HepG2 (cell line): ENCODE measurements at regions not wholly inside any gene's neighbourhood (a gene's known extent, or its start where the extent isn't known, plus 50 kb on each side); places are given as distances from the start of the nearest gene placed in this dataset.

Source experiments
- KDM5B ChIP-seq: sonication (generic); formaldehyde crosslinking; IDR thresholded peaks from 2 replicates; pipeline ENCODE4 v1.4.0; 2020; ENCODE audit warnings: missing genetic modification reagents, mild to moderate bottlenecking, borderline replicate concordance
- MAZ ChIP-seq, 2 experiments: sonication (generic) in 1 of 2; formaldehyde crosslinking in 1 of 2; IDR thresholded peaks; 2 replicates each; pipeline versions ENCODE4 v1.5.0 to v1.6.1; 2012 to 2020; ENCODE audit warnings: low read depth in 2 of 2, mild to moderate bottlenecking in 2 of 2, borderline replicate concordance in 1 of 2, improper control_type of control experiment in 1 of 2, low read length in 1 of 2, missing genetic modification reagents in 1 of 2, moderate library complexity in 1 of 2
- NFE2L1 ChIP-seq: sonication (generic); formaldehyde crosslinking; IDR thresholded peaks from 2 replicates; pipeline ENCODE4 v1.4.0; 2020; ENCODE audit warnings: missing genetic modification reagents, mild to moderate bottlenecking, borderline replicate concordance
- PITX1 ChIP-seq: sonication (generic); formaldehyde crosslinking; IDR thresholded peaks from 2 replicates; pipeline ENCODE4 v1.5.1; 2020; ENCODE audit warnings: mild to moderate bottlenecking, missing genetic modification reagents
- YY1 ChIP-seq: IDR thresholded peaks from 2 replicates; pipeline ENCODE4 v1.6.1; 2011; ENCODE audit warnings: low read length, low read depth, moderate library complexity, mild to moderate bottlenecking; ENCODE audit not compliant: insufficient read depth, insufficient replicate concordance
- ZNF234 ChIP-seq: sonication (generic); formaldehyde crosslinking; conservative IDR thresholded peaks from 2 replicates; pipeline ENCODE4 v1.5.1; 2020; ENCODE audit warnings: mild to moderate bottlenecking, missing genetic modification reagents
- TF ChIP-seq, protein P1 (sequence below): sonication (generic); formaldehyde crosslinking; IDR thresholded peaks from 2 replicates; pipeline ENCODE4 v1.8.1; 2023; ENCODE audit warnings: missing genetic modification reagents, inconsistent platforms, borderline replicate concordance
- TF ChIP-seq, protein P2 (sequence below): sonication (generic); formaldehyde crosslinking; IDR thresholded peaks from 2 replicates; pipeline ENCODE4 v1.5.0; 2020; ENCODE audit warnings: mild to moderate bottlenecking, missing genetic modification reagents, moderate library complexity

GRCh38 chr21:16536140-16536539 lies 806.4 kb downstream of the USP25 start:
- TF ChIP-seq, protein P1, sequence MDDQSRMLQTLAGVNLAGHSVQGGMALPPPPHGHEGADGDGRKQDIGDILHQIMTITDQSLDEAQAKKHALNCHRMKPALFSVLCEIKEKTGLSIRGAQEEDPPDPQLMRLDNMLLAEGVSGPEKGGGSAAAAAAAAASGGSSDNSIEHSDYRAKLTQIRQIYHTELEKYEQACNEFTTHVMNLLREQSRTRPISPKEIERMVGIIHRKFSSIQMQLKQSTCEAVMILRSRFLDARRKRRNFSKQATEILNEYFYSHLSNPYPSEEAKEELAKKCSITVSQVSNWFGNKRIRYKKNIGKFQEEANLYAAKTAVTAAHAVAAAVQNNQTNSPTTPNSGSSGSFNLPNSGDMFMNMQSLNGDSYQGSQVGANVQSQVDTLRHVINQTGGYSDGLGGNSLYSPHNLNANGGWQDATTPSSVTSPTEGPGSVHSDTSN, result no peak
- TF ChIP-seq PITX1 (CRISPR knock-in tag) (no peak), MAZ (IDR thresholded peaks at IDR 0.05; ENCODE audit: borderline replicate concordance, low read depth, low read length) (no peak), MAZ (CRISPR knock-in tag; IDR thresholded peaks at IDR 0.05; ENCODE audit: low read depth) (no peak), KDM5B (CRISPR knock-in tag) (no peak), YY1 (no peak), NFE2L1 (no peak), ZNF234 (no peak)
- TF ChIP-seq, protein P2, sequence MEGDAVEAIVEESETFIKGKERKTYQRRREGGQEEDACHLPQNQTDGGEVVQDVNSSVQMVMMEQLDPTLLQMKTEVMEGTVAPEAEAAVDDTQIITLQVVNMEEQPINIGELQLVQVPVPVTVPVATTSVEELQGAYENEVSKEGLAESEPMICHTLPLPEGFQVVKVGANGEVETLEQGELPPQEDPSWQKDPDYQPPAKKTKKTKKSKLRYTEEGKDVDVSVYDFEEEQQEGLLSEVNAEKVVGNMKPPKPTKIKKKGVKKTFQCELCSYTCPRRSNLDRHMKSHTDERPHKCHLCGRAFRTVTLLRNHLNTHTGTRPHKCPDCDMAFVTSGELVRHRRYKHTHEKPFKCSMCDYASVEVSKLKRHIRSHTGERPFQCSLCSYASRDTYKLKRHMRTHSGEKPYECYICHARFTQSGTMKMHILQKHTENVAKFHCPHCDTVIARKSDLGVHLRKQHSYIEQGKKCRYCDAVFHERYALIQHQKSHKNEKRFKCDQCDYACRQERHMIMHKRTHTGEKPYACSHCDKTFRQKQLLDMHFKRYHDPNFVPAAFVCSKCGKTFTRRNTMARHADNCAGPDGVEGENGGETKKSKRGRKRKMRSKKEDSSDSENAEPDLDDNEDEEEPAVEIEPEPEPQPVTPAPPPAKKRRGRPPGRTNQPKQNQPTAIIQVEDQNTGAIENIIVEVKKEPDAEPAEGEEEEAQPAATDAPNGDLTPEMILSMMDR (CRISPR knock-in tag), result no peak
